HTR-8/SVneo (cell line): ENCODE measurements at regions not wholly inside any gene's neighbourhood (a gene's known extent, or its start where the extent isn't known, plus 50 kb on each side); places are given as distances from the start of the nearest gene placed in this dataset.

Experiments
- DNase-seq: peaks from one replicate; pipeline ENCODE4 v3.0.0; 2011; ENCODE audit warnings: low spot score, mixed read lengths; ENCODE audit not compliant: insufficient read length
- FAIRE-seq: peaks from 2 replicates; lab custom pipeline; 2011; peaks lifted over from hg19 to GRCh38; lab: Jason Lieb, UNC

DNA sequence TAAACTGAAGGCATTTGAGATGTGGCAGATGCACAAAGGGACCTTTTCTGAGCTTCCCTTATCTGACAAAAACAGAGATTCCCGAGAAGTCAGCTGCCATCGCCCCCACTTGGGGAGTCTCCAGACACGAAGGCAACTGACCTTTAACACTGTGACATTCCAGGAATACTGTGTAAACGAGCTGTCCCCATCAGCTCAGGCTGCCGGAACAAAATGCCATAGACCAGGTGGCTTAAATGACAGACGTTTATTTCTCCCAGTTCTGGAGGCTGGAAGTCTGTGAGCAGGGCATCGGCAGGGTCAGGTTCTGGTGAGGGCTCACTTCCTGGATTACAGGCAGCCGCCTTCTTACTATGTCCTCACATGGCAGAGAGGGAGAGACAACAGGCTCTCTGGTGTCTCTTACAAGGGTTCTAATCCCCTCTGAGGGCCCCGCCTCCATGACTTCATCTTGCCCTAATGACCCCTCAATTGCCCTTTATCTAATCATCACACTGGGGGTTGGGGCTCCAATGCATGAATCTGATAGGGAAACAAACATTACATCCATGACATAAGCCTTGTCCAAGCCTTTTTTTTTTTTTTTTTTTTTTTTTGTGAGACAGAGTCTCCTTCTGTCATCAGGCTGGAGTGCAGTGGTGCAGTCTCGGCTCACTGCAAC is 178.5 kb upstream of the RPL38 start:
- no peak for DNase-seq
- no peak for FAIRE-seq

DNA sequence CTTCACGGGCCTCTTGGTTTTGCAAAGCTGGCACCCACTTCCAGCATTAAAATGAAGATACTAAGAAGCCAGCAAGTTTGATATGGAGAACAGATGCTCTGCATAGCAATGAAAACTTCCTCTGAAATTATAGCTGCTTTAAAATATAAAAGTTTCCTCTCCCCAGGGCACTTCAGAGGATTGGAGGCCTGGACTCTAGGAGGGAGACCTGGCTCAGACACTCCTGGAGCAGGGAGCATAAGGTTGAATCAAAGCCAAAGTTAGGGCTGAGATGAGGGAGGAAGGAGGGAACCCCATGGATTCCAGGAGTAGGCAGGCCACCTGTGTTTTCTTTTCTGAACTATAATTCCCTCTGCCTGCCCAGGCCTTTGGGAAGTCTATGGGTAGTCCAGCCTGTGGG is 176.0 kb upstream of the RPL38 start:
- no peak for FAIRE-seq
- DNase-seq: no peak

DNA sequence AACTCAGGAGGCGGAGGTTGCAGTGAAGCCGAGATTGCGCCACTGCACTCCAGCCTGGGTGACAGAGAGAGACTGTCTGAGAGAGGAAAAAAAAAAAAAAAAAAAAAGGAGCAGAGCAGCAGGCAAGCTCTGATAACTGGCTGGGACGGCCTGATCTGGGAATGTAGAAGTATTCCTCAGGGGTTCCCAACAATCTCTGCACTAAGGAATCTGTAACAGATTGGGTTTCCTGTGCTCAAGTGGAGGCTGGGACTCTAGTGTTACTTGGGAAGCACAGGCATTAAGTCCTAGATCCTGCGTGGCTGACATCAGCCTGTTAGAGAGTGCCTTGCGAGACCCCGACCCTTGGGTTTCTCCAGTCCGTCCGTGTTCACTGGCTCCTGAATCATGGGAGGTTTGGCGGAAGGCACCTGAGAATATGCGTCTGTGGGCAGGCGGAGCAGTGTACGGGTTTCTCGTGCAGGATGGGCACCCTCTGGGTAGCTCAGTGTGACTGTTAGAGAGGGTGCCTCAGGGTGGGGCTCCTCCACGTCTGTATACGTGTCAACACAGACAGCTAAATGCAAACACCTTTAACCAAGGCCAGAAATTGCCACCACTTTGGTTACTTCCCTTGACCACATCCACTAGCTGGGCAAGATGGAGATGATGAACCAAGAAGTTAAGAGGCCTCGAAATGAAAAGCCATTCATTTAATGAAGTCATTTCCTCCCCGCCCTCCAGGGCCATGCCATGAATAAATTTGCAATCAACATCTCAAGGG is 174.9 kb upstream of the RPL38 start:
- DNase-seq (no peak), FAIRE-seq (no peak)

DNA sequence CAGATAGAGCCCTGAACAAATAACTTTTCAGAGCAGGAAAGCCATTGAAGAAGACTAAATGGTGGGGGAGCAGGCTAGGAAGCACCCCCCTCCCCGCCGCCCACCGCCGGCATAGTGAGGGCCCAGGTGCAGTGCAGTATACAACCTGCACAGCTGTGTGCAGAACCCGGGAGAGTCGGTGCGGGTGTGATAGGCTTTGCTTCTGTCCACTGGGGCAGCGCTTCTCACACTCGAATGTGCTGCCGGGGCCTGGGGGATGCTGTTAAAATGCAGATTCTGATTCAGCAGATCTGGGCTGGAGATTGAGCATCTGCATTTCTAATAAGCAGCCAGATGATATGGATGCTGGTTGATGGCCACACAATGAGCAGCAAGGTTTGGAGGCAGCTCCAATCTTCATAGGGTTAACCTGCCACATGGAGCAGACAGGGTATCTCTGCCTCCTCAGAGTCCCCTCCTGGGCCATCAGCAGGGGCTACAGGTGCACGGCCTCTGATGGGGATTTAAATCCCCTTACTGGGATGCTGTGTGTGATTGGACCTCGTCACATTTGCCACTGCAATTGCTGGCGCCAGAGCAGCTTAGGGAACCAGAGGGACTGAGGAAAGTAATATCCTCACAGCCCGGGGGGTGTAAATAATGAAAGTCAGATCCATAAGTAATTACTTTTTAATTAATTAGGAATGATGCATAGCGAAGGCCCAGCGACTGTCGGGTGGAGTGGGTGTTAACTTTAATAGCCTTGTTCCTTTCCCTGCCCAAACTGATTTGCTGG is 172.0 kb upstream of the RPL38 start:
- DNase-seq: no peak
- FAIRE-seq: no peak

DNA sequence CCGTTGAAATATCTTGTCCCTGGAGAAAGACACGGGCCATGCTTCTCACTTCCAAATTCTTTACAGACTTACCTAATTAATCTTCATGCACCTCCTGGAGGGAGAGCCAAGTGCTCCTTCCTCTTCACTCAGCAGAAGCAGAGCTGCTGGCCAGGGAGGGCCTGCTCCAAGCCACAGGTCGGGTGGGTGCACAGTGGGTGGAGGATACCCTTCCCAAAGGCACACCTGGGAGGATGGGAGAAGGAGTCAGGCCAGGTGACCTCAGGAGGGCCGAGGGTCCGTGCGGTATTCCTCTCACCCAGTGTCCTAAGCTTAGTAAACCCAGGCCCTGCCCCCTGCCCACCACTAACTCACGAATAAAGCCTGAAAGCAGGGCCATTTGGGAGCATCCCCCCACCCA is 171.3 kb upstream of the RPL38 start:
- no peak for FAIRE-seq

DNA sequence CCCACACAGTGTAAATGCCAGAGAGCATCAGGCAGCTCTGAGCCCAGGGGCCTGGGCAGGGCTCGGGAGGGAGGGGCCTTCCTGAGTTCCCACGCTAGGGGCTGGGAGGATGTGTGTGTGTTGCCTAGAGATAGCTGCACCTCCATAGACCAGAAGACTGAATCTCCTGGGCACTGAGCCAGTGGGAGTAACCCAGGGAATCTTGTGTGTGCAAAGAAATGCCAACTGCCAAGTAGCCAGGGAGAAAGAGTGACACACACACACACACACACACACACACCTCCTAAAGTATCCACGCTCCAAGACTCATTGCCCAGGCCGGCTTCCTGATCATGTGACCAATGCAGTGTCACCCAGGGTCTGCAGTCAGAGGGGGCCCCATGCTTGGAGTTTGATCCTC is 166.2 kb upstream of the RPL38 start:
- FAIRE-seq (no peak), DNase-seq (no peak)

More for the DNA sequence above, 171.3 kb upstream of the RPL38 start:
- no peak for DNase-seq

DNA sequence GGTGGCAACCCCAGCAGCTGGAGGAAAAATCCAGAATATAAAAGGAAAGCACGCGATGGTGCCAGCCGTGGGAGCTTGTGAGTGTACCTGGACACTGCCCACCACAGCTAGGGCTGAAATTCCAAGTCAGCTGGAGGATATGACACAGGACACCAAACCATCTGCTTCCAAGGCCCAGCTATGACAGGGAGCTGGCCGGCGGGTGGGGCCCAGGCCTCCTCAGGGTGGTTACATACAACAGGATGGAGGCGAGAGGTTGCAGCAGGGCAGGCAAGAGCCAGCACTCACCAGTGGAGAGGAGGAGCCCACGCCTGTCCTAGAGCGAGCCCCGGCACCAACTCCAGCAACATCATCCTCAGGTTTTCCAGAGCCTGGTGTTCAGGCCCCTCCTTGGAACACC is 163.2 kb upstream of the RPL38 start:
- FAIRE-seq: no peak
- DNase-seq: no peak

DNA sequence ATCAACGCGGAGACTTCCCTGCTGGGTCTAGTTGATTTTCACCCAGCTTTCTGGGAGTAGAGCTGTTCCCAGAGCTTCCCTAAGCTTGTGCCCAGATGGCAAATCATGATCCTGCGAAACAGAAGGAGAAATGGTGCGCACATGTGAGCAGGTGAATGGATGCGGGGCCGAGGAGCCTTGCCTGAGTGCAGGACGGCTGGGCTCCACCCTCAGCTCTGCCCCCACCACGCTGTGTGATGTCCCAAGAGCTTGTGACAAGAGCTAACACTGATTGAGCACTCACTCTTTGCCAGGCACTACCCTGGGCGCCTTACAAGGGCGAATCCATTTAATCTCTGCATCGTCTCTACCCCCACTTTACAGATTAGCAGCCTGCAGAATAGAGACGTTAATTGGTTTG is 162.7 kb upstream of the RPL38 start:
- FAIRE-seq (no peak), DNase-seq (no peak)

DNA sequence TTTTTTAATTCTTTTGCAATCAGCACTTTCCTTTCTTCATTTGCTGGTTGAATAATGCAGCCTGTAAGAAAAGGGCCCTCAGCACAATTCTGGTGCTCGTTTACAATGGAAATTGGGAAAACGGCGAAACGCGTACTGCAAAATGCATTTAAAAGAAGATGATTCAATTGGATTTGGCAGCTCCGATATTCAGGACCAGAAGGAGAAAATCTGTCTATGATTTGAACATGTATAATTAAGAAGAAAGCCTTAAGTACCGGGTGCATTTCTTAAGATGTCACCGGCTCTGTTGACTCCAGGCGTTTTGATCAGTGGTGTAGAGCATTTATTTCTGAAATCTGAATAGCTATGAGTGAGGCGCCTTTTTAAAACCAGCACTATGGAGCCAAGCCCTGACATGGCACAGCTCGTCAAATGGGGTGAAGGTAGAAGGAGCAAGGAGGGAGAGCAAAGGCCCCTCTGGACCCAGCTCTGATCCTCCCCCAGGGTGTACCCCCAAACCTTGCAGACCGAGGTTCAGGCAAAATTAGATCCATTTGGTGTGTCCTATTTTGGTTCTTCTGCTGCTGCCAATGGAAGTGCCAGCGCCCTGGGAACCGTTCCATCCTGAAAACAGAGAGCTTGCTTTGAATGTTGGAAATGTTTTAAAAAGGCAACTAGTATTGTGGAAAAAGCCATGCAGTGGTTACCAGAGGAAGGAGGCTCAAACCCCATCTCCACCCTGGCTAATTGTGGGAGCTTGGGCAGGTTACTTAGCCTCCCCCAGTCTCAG is 161.4 kb upstream of the RPL38 start:
- DNase-seq (no peak), FAIRE-seq (no peak)

DNA sequence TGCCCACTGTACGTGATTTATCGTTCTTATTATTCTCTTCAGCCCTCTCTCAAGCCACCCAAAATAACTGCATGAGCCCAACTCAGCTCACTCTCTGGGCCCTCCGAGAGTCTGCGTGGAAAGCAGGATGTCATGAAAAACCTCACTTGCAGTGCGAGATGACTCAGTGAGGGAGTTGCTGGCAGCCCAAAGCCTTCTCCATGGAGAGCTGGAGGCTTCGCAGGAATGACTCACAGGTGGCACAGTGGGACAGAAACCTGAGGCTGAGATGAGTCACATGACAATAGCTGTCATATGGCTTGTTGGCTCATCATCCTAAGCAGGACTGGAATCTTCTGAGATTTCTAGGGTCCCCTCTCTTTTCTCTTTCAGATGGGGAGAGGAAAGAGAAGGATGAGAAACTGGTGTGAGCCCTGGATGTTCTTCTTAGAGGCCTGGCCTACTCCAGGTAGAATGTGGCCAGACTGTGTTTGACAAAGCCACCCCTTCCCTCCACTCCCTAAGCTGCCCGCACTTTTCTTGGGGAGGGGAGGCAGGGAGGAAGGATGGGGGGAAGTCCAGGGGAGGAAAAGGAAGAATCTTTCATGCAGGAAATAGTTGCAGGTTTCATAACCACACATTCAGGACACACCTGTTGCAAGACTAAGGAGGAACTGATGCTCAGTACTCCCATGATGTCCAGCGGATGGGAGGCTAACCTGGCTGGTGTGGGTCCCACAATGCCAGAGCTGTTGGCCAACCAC is 160.6 kb upstream of the RPL38 start:
- DNase-seq: peak; percentile 92

DNA sequence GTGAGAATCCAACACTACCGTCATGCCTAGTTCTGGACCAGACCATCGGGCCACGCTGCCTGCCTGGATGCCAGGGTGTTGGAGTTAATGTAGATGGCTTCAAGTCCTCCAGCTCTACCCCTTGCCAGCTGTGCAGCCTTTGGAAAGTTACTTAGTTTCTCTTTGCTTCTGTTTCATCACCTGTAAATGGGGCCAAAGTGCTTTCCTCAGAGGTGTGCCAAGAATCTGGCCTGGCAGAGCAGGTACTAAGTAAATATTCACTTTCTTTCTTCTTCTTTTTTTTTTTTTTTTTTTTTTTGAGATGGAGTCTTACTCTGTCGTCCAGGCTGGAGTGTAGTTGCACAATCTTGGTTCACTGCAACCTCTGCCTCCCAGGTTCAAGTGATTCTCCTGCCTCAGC is 159.5 kb upstream of the RPL38 start:
- no peak for DNase-seq
- FAIRE-seq: no peak

More for the DNA sequence above, 160.6 kb upstream of the RPL38 start:
- peak; percentile 82 for FAIRE-seq

DNA sequence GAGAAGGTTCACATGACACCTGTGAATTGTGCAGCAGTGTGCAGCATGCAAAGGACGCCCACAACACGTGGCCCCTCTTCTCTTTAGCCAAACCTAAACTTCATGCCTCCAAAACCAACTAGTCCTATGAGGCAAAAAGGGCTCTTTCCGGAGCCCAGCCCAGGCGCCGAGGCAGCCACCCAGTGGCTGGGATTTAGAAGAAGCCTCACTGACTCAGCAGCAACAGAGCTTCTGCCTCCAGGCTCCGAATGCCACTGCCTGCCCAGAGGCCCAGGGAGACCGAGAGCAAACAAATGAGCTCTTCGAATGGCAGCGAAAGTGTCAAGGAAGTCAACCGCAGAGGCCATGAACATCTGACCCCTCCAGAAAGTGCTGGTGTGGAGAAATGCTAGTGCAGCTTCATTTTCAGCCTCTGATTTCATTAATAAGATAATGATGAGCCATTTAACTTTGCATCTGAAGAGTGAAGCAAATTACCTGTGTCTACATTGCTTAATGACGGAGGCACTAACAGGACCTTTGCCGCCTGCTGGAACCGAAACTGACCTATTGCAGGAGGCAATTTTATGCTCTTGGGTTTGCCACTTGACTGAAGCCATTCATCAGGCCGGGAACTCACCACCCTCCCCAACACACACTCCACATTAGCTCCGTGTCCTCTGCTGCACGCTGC is 157.7 kb upstream of the RPL38 start:
- no peak for FAIRE-seq
- DNase-seq: no peak

DNA sequence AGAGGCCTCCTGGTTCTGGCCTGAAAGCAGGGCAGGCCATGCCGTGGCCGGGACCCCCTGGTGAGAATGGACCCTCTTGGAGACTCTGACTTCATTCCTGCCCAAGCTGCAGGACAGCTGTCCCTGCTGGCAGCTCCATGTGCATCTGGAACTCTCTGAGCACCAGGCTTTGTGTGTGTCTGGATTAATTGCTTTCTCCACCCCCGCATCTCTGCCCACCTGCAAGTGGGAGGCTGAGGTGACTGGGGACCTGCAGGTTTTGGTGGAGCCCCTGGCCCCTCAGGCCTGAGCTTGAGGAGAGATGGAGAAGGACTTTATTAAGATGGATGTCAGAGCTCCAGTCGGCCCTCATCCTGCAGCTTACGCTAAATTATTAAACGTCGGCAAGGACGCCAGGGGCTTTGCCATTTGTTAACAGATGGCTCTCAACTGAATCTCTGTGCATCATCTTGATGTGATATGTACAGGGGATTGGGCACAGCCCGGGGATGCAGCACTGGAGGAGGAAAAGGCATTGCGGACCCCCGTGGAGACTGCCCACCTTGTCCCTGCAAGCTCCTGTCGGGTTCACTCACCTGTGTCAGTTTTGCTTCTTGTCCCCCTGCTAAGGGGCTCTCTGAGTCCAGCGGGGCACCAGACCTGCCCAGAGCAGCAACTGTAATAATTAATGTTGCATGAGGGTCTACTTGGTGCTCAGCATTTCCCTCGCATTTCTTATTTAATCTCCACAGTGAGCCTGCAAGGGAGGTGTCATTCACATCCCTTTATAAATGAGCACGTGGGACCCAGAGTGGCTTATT is 154.1 kb upstream of the RPL38 start:
- no peak for FAIRE-seq
- no peak for DNase-seq

DNA sequence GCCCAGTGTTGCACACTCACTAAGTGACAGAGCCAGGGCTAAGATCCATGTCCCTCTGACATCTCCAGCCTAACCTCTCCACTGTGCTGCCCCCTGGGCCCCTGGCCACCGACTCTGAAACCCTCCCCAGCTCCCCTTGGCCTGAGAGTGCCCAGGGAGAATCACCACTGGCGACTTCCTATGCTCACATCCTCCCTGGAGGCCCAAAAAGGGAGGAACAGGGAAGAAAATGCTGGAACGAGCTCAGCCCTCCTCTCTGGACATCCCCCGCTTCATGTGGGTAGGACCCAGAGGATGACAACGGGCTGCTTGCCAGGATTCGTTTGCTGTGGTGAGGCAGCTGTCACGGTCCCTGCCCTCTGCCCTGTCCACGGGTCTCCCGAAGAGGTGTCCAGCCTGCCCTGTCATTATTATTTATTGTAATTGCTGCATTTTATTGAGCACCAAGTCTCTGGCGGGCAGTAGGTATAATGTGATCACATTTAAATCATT is 153.5 kb upstream of the RPL38 start:
- FAIRE-seq: no peak
- no peak for DNase-seq

DNA sequence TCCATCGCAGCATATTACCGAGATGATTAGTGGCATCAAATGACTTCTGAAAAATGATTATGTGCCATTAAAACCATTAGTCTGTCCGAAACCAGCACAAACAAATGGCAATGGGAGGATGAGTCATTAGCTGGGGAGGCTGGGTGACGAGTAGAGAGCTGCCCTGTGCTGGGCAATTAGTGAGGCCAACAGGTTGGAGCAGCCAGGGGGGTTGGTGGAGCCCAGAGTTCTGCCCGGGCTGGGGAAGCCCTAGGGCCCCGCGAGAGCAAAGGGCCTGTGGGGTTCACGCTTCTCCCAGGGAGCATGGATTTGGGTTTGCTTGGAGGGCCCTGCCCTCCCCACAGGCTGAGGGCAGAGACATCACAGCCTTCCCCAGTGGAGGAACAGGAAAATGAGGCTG is 152.1 kb upstream of the RPL38 start:
- no peak for FAIRE-seq
- no peak for DNase-seq

DNA sequence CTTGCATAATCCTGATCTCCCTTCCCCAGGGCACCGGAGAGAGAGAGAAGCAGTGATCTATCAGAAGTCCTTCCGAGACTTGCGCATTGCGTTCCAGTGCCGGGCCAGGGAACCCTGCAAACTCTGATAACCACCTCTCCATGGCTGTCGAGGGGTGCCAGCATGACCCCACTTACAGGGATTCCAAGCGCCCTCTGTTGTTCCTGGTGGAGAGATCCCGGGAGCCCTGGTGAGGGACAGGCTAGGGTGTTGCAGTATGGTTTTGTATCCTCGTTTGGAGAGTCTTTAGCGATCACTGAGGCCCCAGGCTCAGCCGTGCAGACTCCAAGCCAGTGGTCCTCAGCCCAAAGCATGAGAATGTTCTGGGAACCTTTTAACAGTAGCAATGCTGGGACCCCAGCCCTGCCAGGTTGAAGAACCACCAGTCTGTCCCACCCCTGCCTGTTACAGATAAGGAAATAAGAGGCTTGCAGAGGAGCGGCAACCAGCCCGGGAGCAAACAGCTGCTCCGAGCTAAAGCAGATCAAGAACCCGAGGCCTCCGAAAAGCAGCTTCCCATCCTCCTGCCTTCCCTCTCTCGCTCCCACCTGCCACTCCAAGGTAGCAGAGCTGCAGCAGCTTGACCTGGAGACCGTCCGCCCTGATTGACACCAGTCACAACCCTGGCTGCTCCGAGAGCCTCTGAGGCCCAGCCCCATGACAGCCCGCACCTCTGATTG is 150.3 kb upstream of the RPL38 start:
- no peak for FAIRE-seq
- no peak for DNase-seq

DNA sequence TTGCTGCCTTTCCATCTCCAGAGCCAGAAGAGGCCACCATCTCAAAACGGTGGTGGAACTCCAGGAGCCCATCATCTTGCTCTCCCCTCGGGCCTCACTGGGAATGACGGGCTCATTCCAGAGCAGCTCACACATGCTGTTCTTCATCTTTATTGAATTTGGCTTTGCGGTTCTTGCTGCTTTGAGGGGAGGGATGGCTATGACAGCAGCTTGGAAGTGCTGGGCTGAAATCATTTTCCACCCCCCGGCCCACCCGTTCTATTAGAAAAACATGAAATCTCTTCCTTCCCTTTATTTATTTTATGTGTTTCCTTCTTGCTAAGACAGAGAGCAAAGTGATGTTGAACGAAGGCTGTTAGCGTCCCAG is 149.8 kb upstream of the RPL38 start:
- FAIRE-seq: no peak
- DNase-seq: no peak

DNA sequence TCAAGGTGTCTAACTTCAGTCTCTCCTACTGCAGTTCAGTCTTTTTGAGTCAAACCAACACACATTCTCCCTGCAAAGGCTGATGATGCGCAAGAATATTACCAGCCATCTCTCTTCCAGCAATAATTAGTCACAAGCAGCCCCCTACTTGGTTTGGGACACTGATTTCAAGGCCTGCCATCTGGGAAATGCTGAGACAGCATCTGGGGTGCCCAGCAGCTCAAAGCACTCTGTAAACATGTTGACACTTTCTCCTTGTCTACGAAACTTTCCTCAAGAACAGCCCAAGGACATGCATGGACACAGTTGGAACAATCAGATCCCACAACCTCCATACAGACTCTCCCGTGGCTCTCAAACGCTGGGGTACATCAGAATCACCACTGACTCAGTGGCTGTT is 149.2 kb upstream of the RPL38 start:
- no peak for DNase-seq
- FAIRE-seq: no peak
